Stimulated activated naive CD4-positive, alpha-beta T cell (primary cell): ENCODE measurements at regions not wholly inside any gene's neighbourhood (a gene's known extent, or its start where the extent isn't known, plus 50 kb on each side); places are given as distances from the start of the nearest gene placed in this dataset.

Source experiments
- DNase-seq, 6 experiments: peaks; one replicate each; lab custom pipeline; 2025; lab: John Stamatoyannopoulos, UW

GRCh38 chr12:90077756-90078155 is 369.1 kb upstream of the ATP2B1 start:
- DNase-seq, result no peak

GRCh38 chr12:90076851-90077319 is 368.2 kb upstream of the ATP2B1 start:
- peak in 1 of 6 experiments; percentile 6 for DNase-seq

- DNase-seq, result no peak
Measured at GRCh38 chr12:90075685-90076084, 367.0 kb upstream of the ATP2B1 start.

- no peak for DNase-seq
Measured at GRCh38 chr12:90074086-90074485, 365.4 kb upstream of the ATP2B1 start.

GRCh38 chr12:90071996-90072395 is 363.4 kb upstream of the ATP2B1 start:
- DNase-seq, result no peak

GRCh38 chr12:90069711-90070110 is 361.1 kb upstream of the ATP2B1 start:
- no peak for DNase-seq

GRCh38 chr12:90067791-90068190 is 359.2 kb upstream of the ATP2B1 start:
- no peak for DNase-seq

GRCh38 chr12:90064852-90065801 is 356.5 kb upstream of the ATP2B1 start:
- no peak for DNase-seq

GRCh38 chr12:90062799-90063198 is 354.2 kb upstream of the ATP2B1 start:
- no peak for DNase-seq

GRCh38 chr12:90061809-90062208 is 353.2 kb upstream of the ATP2B1 start:
- DNase-seq, result no peak

GRCh38 chr12:90060031-90060430 is 351.4 kb upstream of the ATP2B1 start:
- no peak for DNase-seq

GRCh38 chr12:90058704-90059103 is 350.1 kb upstream of the ATP2B1 start:
- DNase-seq, result no peak

GRCh38 chr12:90055071-90055470 is 346.4 kb upstream of the ATP2B1 start:
- DNase-seq, result no peak

- no peak for DNase-seq
Measured at GRCh38 chr12:90048918-90049317, 340.3 kb upstream of the ATP2B1 start.

GRCh38 chr12:90045559-90045958 is 336.9 kb upstream of the ATP2B1 start:
- no peak for DNase-seq

GRCh38 chr12:90044069-90044468 is 335.4 kb upstream of the ATP2B1 start:
- DNase-seq, result no peak

- no peak for DNase-seq
Measured at GRCh38 chr12:90042920-90043641, 334.4 kb upstream of the ATP2B1 start.

GRCh38 chr12:90038289-90038688 is 329.7 kb upstream of the ATP2B1 start:
- no peak for DNase-seq

- no peak for DNase-seq
Measured at GRCh38 chr12:90037740-90038139, 329.1 kb upstream of the ATP2B1 start.

- DNase-seq, result no peak
Measured at GRCh38 chr12:90036637-90037036, 328.0 kb upstream of the ATP2B1 start.

GRCh38 chr12:90030726-90031125 is 322.1 kb upstream of the ATP2B1 start:
- DNase-seq, result no peak

- DNase-seq, result no peak
Measured at GRCh38 chr12:90029317-90029716, 320.7 kb upstream of the ATP2B1 start.

- DNase-seq, result no peak
Measured at GRCh38 chr12:90028635-90029051, 320.0 kb upstream of the ATP2B1 start.
